ENCODE measurements at regions not wholly inside any gene's neighbourhood (a gene's known extent, or its start where the extent isn't known, plus 50 kb on each side); places are given as distances from the start of the nearest gene placed in this dataset.

DNA sequence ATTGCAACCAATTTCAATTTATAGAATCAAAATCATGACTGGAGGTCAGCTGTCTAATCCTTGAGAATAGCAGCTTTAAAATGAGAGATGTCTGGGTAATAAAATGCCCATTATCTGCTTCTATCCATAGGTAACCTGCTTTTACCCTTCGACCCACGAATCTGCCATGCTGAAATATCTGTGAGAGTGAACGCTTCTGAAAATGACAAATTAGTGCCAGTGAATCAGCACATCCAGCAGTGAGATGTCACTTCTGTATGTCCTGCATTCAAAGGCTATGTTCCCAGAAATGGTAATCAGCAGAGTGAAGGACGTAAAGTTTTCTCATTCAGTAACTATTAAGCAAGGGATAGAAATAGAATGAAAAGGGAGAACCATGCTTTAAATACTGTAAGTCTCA is 532.4 kb upstream of the ITGA1 start:
- TF ChIP-seq, protein P1, sequence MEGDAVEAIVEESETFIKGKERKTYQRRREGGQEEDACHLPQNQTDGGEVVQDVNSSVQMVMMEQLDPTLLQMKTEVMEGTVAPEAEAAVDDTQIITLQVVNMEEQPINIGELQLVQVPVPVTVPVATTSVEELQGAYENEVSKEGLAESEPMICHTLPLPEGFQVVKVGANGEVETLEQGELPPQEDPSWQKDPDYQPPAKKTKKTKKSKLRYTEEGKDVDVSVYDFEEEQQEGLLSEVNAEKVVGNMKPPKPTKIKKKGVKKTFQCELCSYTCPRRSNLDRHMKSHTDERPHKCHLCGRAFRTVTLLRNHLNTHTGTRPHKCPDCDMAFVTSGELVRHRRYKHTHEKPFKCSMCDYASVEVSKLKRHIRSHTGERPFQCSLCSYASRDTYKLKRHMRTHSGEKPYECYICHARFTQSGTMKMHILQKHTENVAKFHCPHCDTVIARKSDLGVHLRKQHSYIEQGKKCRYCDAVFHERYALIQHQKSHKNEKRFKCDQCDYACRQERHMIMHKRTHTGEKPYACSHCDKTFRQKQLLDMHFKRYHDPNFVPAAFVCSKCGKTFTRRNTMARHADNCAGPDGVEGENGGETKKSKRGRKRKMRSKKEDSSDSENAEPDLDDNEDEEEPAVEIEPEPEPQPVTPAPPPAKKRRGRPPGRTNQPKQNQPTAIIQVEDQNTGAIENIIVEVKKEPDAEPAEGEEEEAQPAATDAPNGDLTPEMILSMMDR (IDR thresholded peaks at IDR 0.05; ENCODE audit: low read length, missing control alignments) = no peak

DNA sequence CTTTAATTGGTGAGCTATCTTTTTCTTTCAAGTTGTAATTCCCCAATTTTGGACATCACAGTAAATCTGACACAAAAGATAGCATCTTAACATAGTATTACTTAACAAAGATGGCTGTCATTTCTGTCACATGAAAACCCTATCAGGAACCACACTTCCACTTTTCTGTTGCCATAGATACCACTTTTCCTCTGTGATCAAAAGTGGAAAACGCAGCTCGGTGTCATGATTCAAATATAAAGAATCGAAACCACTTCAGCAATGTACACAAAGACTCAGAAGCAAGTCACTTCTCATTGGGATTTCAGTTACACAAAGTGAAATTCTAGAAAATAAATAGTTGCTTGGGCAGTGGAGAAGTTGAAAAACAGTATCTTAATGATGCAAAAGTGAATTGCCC is 524.9 kb upstream of the ITGA1 start:
- no peak overlapping the region for H3K4me3 ChIP-seq (replicated peaks; ENCODE audit: low read depth, low read length)
- TF ChIP-seq, protein P1 (IDR thresholded peaks at IDR 0.05; ENCODE audit: low read length, missing control alignments) = no peak
- no peak for DNase-seq (ENCODE audit: low read depth)

More for the DNA sequence above, 532.4 kb upstream of the ITGA1 start:
- H3K4me3 ChIP-seq (replicated peaks; ENCODE audit: low read depth, low read length) = no peak overlapping the region
- DNase-seq (ENCODE audit: low read depth) = no peak

DNA sequence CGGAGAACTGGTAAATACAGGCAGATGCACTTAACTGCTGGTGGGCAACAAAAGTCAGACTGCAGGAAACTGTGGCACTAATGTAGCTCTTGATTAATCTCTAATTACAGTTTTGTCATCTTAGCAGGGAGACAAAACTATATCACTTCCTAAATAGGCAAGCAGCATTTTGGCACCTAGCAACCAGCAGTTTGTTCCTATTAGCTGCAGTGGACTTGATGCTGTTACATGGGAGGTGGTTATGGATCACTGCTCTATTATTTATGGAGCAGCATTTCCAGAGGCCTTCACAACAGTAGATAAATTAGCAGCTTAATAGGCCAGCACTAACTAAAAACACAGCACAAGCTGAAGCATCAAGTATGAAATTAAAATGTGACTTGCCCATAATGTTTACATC is 518.3 kb upstream of the ITGA1 start:
- H3K4me3 ChIP-seq (replicated peaks; ENCODE audit: low read depth, low read length) = no peak overlapping the region
- TF ChIP-seq, protein P1 (IDR thresholded peaks at IDR 0.05; ENCODE audit: low read length, missing control alignments) = no peak
- DNase-seq (ENCODE audit: low read depth) = no peak

DNA sequence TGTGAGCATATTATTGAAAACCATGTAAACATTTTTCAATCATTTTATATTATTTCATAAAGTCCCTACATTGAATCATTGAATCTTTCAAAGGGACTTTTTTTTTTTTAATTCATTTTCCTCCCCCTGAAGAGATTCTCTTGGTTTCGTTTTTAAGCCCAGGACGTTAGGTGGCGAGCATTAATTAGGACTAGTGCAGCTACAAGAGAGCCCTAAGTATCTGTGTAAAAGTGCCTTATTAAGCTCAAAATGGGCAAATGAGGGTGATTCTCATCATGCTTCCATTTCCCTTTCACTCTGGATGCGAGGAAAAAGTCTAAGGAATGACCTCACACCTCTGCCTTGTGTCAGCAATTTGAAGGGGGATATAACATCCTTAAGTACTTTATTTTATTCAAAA is 517.9 kb upstream of the ITGA1 start:
- H3K4me3 ChIP-seq (replicated peaks; ENCODE audit: low read depth, low read length) = no peak overlapping the region
- no peak for DNase-seq (ENCODE audit: low read depth)
- TF ChIP-seq, protein P1 (IDR thresholded peaks at IDR 0.05; ENCODE audit: low read length, missing control alignments) = no peak

- H3K4me3 ChIP-seq (replicated peaks; ENCODE audit: low read depth, low read length) = no peak overlapping the region
- TF ChIP-seq, protein P1 (IDR thresholded peaks at IDR 0.05; ENCODE audit: low read length, missing control alignments) = no peak
- DNase-seq (ENCODE audit: low read depth) = no peak
These were observed 512.1 kb upstream of the ITGA1 start for GRCh38 chr5:52275639-52276038.

GRCh38 chr5:52277101-52277500 is 510.6 kb upstream of the ITGA1 start:
- TF ChIP-seq, protein P1 (IDR thresholded peaks at IDR 0.05; ENCODE audit: low read length, missing control alignments) = no peak
- no peak for DNase-seq (ENCODE audit: low read depth)
- no peak overlapping the region for H3K4me3 ChIP-seq (replicated peaks; ENCODE audit: low read depth, low read length)

- TF ChIP-seq, protein P1 (IDR thresholded peaks at IDR 0.05; ENCODE audit: low read length, missing control alignments) = no peak
- no peak for DNase-seq (ENCODE audit: low read depth)
- H3K4me3 ChIP-seq (replicated peaks; ENCODE audit: low read depth, low read length) = no peak overlapping the region
These were observed 505.1 kb upstream of the ITGA1 start for GRCh38 chr5:52282647-52283046.
